NCI-H2196 (cell line): ENCODE measurements at regions not wholly inside any gene's neighbourhood (a gene's known extent, or its start where the extent isn't known, plus 50 kb on each side); places are given as distances from the start of the nearest gene placed in this dataset.

Source experiments
- DNase-seq: peaks from one replicate; lab custom pipeline; 2025; ENCODE audit not compliant: unreplicated experiment; lab: John Stamatoyannopoulos, UW

- DNase-seq = no peak
Measured at GRCh38 chr2:60324536-60324935, 228.9 kb downstream of the BCL11A start.

GRCh38 chr2:60321816-60322215 is 231.6 kb downstream of the BCL11A start:
- no peak for DNase-seq

DNA sequence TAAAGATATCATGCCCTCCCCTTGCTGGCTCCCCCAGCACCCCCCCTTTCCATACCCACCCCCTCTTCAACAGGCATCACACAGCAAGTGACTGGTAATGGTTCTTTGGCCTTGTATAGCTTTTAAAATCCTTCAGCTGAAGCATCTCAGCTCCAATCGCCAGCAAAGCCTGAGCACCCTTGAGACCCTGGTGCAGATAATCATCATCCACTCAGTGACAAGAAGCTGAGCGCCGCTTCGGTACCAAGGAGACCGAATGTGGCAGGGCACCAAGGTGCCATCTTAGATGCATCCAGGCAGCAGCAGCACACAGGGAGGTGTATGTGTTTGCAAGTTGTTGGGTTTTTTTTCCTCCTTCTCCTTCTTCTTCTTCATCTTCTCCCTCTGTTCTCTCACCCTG is 232.7 kb downstream of the BCL11A start:
- no peak for DNase-seq

GRCh38 chr2:60319031-60319547 is 234.4 kb downstream of the BCL11A start:
- DNase-seq = no peak

DNA sequence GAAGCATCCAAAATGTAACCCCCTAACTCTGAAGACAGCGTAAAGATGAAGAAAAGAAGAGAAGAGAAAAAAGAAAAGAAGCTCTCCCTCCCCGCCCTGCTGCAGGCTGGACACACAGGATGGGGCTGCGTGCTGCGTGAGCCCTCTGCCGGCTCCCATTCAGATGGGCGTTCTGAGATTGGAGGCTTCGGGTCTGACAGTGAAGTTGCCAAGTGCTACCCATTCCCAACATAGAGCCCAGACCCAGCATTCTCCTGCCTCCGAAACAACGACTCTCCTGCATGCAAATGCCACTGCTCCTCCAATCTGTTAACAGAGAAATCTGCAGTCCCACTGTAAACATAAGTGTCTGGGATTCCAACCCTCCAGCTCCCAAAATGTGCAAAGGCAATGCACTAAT is 234.9 kb downstream of the BCL11A start:
- DNase-seq = no peak

GRCh38 chr2:60317844-60318243 is 235.6 kb downstream of the BCL11A start:
- DNase-seq = no peak

- no peak for DNase-seq
Measured at GRCh38 chr2:60317034-60317386, 236.4 kb downstream of the BCL11A start.

- DNase-seq = no peak
Measured at GRCh38 chr2:60316381-60317033, 236.9 kb downstream of the BCL11A start.

DNA sequence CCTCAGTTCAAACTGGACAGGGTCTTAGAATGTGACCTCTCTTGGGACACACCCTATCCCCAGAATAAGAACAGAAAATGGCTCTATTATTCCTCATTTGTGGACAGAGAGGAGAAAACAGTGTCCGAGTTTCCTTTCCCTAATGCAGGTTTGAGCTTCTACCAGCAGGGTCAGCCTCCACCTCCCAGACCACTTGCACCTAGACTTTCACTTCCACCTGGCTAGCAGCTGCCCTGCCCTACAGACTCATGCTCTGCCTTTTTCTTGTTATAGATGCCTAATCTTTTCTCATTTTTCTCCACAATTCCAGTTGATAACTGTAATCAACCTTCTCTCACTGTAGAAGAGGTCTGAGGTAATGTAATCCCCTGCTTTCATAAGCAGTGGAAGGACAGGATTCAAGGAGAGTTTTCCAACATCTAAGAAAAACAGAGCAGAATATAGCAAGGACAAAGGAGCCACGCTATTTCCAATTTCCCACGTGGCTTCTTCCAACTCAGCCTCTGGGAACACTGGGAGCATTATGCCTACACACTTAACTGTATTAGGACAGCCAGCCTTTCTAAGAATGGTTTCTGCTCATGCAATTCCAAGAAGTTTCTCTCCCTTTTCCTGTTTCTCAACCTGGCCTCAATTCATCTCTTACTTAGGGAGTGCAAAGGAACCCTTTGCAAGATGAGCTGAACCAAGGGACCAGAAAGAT is 239.8 kb downstream of the BCL11A start:
- no peak for DNase-seq

DNA sequence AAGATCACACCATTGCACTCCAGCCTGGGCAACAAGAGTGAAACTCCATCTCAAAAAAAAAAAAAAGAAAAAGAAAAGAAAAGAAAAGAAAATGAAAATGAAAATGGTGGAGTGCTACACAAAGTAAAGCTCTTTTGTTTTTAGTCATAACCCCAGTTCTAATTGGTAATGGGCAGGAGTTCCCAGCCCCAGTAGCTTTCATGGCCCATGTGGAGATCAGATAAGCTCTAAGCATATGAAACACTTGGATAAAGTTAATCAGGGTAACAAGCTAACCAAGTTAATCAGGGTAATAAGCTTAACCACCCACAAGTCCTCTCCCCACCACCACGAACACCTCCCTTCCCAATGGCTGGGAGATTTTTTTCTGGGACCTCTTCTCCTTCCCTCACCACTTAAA is 240.8 kb downstream of the BCL11A start:
- DNase-seq = no peak

GRCh38 chr2:60311524-60311923 is 241.9 kb downstream of the BCL11A start:
- no peak for DNase-seq

DNA sequence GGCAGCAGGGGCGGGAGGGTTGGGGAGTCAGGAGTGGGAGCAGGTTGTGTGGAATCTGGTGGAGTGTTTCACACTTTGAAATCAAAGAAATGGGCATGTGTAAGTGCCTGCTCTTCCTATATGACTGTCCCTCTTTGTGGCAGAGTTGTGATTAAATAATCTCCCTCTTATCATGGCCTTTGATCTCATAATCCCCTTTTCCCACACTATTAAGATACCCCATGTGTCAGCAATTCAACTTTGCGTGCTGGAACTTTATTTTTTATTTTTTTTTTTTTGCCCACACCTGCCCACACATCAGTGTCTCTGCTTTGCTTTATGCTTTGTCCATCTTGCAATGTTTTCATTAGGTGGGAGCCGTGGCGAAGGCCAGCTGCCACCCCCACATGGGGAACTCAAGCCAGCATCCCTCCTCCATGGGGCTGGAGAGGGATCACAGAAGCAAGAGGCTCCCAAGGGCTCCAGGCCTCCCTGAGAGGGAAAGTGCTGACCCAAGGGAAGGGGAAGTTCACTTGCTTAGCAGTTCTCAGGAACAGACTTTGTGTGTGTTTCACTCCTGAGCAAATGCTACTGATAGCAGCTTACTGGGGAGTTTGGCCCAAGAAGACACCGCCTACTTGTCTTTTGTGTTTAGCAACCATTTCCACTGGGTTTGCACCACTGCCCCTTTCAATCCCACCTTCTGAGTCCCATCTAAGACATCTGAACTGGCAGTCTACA is 243.4 kb downstream of the BCL11A start:
- no peak for DNase-seq

- DNase-seq = no peak
Measured at GRCh38 chr2:60309336-60309735, 244.1 kb downstream of the BCL11A start.

- no peak for DNase-seq
Measured at GRCh38 chr2:60306267-60306861, 247.1 kb downstream of the BCL11A start.

DNA sequence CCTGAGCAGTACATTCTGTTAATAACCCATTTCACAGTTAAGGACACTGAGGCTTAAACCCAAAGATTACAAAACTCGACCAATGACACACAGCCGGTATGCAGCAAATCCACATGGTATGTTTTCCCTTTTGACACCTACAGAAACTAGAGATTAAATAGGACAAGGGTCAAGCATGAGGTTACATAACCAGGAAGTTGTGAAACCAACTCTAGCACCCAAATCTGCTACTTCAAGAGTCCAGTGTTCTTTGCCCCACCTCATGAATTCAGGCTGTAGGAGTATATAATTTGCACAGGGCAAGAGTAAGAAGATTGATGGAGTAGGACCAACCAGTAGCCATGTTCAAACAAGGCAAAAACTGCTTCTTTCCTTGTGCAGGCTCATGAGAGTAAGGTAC is 249.8 kb downstream of the BCL11A start:
- no peak for DNase-seq

DNA sequence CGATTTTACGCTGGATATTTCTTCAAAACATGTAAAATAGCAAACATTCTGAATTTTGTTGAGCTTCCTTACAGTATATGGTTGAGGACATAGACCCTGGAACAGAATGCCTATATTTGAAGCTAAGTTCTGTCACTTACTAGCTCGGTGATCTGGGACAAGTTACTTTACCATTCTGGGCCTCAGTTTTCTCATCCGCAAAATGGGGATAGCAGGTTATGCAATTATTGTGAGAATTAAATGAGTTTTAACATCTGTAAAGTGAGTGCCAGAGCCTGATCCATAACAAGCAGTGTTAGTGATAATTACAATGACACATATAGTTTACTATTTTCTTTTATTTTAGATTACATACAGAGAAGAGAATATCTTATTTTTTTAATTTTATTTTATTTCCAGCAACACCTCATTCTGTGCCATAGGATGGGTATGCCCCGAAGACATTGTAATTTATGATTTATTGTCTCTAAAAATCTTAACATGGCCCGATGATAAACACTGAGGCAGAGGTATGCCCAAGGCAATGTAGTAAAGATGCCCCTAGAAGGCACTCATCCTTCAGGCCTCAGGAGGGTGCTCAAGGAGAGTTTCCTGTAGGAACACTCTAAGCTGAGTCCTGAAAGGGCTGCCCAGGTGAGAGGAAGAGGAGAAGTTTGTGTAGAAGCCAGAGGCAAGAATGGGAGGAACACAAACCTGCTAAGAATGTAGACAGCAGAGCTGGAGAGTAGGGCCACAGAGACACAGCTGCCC is 250.9 kb downstream of the BCL11A start:
- DNase-seq = no peak

DNA sequence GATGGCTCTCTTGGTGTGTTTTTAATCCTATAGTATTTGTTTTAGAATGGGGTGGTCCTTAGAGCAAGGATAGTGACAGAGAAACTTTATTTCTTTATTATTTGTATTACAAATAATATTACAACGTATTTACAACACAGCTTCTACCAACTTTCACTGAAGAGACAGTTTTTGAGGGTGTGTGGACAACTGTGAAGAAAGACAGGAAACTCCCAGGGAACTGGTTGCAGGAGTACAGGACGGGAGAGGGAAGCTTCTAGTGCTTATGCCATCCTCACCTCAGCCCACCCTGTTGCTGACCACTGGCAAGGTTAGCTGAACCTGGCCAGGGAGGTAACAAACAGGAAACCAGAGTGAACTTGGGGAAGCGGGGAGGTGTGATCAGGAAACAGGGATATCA is 251.7 kb downstream of the BCL11A start:
- no peak for DNase-seq

DNA sequence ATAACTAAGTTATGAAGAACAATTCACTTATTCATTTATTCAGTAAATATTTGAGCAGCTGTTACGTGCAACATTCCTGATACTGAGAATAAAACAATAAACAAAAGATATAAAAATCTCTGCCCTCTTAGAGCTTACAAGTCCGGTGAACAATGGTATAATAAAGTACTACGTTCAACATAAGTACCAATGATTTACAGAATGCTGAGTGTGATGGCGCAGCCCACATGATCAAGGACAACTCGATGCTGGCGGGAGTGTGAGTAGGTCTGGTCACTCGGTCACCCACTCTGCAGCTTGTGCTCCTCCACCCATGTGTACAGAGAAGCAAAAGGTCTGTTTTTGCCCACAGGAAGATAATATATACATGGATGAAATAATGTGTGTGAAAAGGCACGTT is 254.3 kb downstream of the BCL11A start:
- DNase-seq = no peak

GRCh38 chr2:60298006-60298696 is 255.3 kb downstream of the BCL11A start:
- no peak for DNase-seq

GRCh38 chr2:60297296-60298005 is 256.0 kb downstream of the BCL11A start:
- no peak for DNase-seq
